HEK293T (cell line): ENCODE measurements at regions not wholly inside any gene's neighbourhood (a gene's known extent, or its start where the extent isn't known, plus 50 kb on each side); places are given as distances from the start of the nearest gene placed in this dataset.
"Not testable (repeated sequence)": the region's sequence is repeated elsewhere in the genome, so short reads cannot be mapped to it uniquely, and the experiment has no call there.

Experiments used
- CTCF ChIA-PET: fragments of 350-600 bp; formaldehyde crosslinking; extraction: SDS; loops from one replicate; lab custom pipeline; 2021; ENCODE audit warnings: antibody characterized with exemption, inconsistent platforms; lab: Yijun Ruan, JAX
- POLR2A ChIA-PET: fragments of 350-600 bp; formaldehyde crosslinking; extraction: SDS; loops from one replicate; lab custom pipeline; 2020; ENCODE audit warnings: antibody characterized with exemption, inconsistent platforms; lab: Yijun Ruan, JAX
- DNase-seq: peaks from one replicate; pipeline ENCODE4 v3.0.0; 2012; ENCODE audit warnings: mixed read lengths; ENCODE audit errors: extremely low spot score
- ARNT ChIP-seq: fragments of 450-650 bp; IDR thresholded peaks from 2 replicates; pipeline ENCODE4 v1.6.1; 2017; ENCODE audit warnings: mild to moderate bottlenecking
- BHLHE40 ChIP-seq: fragments of 450-650 bp; IDR thresholded peaks from 2 replicates; pipeline ENCODE4 v1.6.1; 2016; ENCODE audit warnings: mild to moderate bottlenecking, moderate library complexity, borderline replicate concordance
- CTBP1 ChIP-seq: fragments of 450-650 bp; IDR thresholded peaks from 2 replicates; pipeline ENCODE4 v1.6.1; 2016; ENCODE audit warnings: borderline replicate concordance
- ELF4 ChIP-seq: fragments of 450-650 bp; IDR thresholded peaks from 2 replicates; pipeline ENCODE4 v1.6.1; 2017; ENCODE audit warnings: antibody characterized with exemption
- FOXA1 ChIP-seq: fragments of 450-650 bp; IDR thresholded peaks from 2 replicates; pipeline ENCODE4 v1.6.1; 2016; ENCODE audit warnings: mild to moderate bottlenecking
- FOXK2 ChIP-seq: fragments of 450-650 bp; IDR thresholded peaks from 2 replicates; pipeline ENCODE4 v1.6.1; 2016; ENCODE audit warnings: mild to moderate bottlenecking
- FOXM1 ChIP-seq: fragments of 450-650 bp; IDR thresholded peaks from 2 replicates; pipeline ENCODE4 v1.6.1; 2017; ENCODE audit warnings: mild to moderate bottlenecking, borderline replicate concordance
- HDGF ChIP-seq: fragments of 450-650 bp; IDR thresholded peaks from 2 replicates; pipeline ENCODE4 v1.6.1; 2017; ENCODE audit warnings: antibody characterized with exemption, borderline replicate concordance
- L3MBTL2 ChIP-seq: fragments of 450-650 bp; conservative IDR thresholded peaks from 2 replicates; pipeline ENCODE4 v1.6.1; 2016; ENCODE audit warnings: mild to moderate bottlenecking
- LEF1 ChIP-seq: fragments of 450-650 bp; IDR thresholded peaks from 2 replicates; pipeline ENCODE4 v1.6.1; 2017; ENCODE audit warnings: mild to moderate bottlenecking, borderline replicate concordance
- NFRKB ChIP-seq: fragments of 450-650 bp; IDR thresholded peaks from 2 replicates; pipeline ENCODE4 v1.6.1; 2016; ENCODE audit warnings: mild to moderate bottlenecking, moderate library complexity
- SP1 ChIP-seq: fragments of 450-650 bp; IDR thresholded peaks from 2 replicates; pipeline ENCODE4 v1.6.1; 2017
- SUZ12 ChIP-seq: fragments of 450-650 bp; IDR thresholded peaks from 2 replicates; pipeline ENCODE4 v1.6.1; 2016; ENCODE audit warnings: mild to moderate bottlenecking
- TARDBP ChIP-seq: fragments of 450-650 bp; IDR thresholded peaks from 2 replicates; pipeline ENCODE4 v1.6.1; 2016
- ZNF384 ChIP-seq: fragments of 450-650 bp; IDR thresholded peaks from 2 replicates; pipeline ENCODE4 v1.6.1; 2016
- TF ChIP-seq, protein P1 (sequence below): fragments of 450-650 bp; IDR thresholded peaks from 2 replicates; pipeline ENCODE4 v1.6.1; 2016

DNA sequence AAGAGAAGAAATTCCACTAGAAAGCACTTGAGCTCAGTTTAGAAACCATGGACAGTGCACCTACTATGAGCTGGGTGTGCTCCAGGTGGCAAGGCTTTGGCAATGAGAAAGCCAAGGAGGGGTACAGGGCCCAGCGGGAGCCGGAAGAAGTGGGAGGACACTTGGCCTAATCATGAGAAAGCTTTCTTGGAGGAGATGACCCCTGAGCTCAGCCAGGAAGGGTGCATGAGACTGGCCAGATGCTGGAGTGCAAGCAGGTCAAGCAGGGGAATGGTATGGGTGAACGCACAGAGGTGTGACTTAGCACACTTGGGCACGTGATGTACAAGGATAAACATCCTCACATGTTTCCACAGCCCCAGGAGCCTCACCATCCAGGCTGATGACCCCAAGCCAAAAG is 97.2 kb upstream of the GLI2 start:
- DNase-seq = no peak
- POLR2A ChIA-PET = no interaction called here
- TF ChIP-seq CTBP1 (no peak), FOXK2 (no peak), SUZ12 (no peak), ARNT (no peak), LEF1 (no peak), HDGF (no peak), ZNF384 (no peak), L3MBTL2 (no peak), SP1 (no peak), FOXM1 (no peak)
- CTCF ChIA-PET = no interaction called here

DNA sequence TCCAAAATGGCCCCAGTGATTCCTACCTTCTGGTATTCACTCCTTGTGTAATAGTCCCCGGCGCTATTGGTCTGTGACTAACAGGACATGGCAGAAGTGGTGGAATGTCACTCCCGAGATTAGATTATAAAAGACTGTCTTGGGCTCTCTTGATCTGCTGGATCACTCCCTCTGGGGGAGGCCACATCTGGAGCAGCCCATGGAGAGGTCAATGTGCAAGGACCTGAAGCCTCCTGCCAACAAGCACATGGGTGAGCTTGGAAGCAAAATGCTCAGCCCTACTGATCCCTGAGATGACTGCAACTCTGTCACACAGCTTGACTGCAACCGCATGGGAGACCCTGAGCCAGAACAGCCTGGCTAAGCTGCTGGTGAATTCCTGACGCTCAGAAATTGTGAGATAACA is 94.3 kb upstream of the GLI2 start:
- ChIA-PET CTCF (interaction anchor here (0.7 to 1.2 kb wide), 2 partner anchors 45 to 94 kb away, joined by 3 read pairs; no protein-coding TSS in a partner anchor), POLR2A (no interaction called here)
- TF ChIP-seq FOXA1 (no peak), NFRKB (no peak), FOXK2 (no peak), TARDBP (no peak), ZNF384 (no peak)
- DNase-seq = no peak

DNA sequence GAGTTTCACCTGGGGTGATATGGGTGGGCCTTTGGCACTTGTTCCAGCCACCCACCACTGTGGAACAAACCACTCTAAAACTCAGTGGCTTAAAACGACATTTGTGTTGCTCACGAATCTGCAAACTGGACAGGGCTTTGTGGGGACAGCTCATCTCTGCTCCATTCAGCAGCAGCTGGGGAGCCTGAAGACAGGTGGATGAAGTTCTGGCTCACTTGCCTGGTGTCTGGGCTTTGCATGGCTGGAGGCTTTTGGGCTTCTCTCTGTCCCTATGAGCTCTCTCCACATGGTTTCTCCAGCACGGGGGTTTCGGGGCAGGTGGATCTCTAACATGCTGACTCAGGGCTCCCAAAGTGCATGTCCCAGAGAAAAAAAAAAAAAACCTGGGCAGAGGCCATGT is 93.0 kb upstream of the GLI2 start:
- no peak for DNase-seq
- TF ChIP-seq CTBP1 (no peak), TARDBP (no peak), FOXM1 (no peak), LEF1 (no peak), L3MBTL2 (no peak), ELF4 (no peak), ZNF384 (no peak), NFRKB (no peak)
- TF ChIP-seq, protein P1, sequence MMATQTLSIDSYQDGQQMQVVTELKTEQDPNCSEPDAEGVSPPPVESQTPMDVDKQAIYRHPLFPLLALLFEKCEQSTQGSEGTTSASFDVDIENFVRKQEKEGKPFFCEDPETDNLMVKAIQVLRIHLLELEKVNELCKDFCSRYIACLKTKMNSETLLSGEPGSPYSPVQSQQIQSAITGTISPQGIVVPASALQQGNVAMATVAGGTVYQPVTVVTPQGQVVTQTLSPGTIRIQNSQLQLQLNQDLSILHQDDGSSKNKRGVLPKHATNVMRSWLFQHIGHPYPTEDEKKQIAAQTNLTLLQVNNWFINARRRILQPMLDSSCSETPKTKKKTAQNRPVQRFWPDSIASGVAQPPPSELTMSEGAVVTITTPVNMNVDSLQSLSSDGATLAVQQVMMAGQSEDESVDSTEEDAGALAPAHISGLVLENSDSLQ = no peak
- CTCF ChIA-PET = no interaction called here
- POLR2A ChIA-PET = no interaction called here

DNA sequence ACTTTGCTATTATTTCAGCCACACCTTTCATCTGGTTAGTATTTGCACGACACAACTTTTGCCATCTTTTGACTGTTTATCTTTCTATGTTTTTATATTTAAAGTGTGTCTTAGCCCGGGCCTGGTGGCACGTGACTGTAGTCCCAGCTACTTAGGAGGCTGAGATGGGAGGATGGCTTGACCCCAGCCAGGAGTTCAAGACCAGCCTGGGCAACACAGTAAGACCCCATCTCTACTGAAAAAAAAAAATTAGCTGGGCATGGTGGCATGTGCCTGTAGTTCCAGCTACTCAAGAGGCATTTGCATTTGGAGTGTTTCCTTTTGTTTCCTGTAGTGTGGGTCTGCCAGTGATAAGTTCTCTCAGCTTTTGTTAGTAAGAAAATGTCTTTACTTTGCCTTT is 88.7 kb upstream of the GLI2 start:
- POLR2A ChIA-PET = no interaction called here
- CTCF ChIA-PET = no interaction called here
- TF ChIP-seq CTBP1 (no peak), SP1 (no peak), BHLHE40 (no peak), LEF1 (no peak)
- no peak for DNase-seq

DNA sequence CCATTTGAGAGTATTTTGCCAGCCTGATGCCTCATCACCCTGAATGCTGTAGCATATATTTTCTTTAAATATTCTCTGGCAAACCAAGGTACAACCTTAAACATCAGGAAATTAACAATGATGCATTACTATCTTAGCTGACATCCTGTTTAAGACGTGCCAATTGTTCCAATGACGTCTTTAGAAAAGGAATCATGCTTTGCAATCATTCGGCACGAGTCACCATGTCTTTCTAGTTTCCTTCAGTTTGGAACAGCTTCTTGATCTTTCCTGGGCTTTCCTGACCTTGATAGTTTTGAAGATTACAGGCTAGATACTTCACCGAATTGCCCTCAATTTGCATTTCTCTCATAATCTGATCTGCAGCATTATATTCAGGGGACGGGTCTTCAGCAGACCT is 88.2 kb upstream of the GLI2 start:
- TF ChIP-seq SUZ12 = no peak
- no peak for TF ChIP-seq CTBP1
- no peak for TF ChIP-seq ELF4
- TF ChIP-seq LEF1 = no peak
- TF ChIP-seq FOXK2 = no peak
- TF ChIP-seq ZNF384 = no peak
- TF ChIP-seq BHLHE40 = no peak
- TF ChIP-seq FOXA1 = no peak
- no peak for TF ChIP-seq TARDBP
- TF ChIP-seq, protein P1 = no peak
- TF ChIP-seq L3MBTL2 = no peak
- no peak for TF ChIP-seq ARNT
- TF ChIP-seq SP1 = no peak
- no peak for TF ChIP-seq FOXM1
- DNase-seq = no peak
- CTCF ChIA-PET = no interaction called here
- POLR2A ChIA-PET = no interaction called here

DNA sequence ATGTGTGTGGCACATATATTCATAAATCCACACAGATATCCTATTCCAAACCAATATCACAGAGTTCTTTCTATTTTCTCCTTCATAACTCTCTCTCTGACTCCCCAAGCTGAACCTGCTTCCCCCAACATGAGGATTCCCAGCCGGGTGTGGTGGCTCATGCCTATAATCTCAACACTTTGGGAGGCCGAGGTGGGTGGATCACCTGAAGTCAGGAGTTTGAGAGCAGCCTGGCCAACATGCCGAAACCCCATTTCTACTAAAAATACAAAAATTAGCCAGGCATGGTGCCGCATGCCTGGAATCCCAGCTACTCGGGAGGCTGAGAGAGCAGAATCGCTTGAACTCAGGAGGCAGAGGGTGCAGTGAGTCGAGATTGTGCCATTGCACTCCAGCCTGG is 86.3 kb upstream of the GLI2 start:
- CTCF ChIA-PET, POLR2A ChIA-PET, DNase-seq: not testable (repeated sequence)

DNA sequence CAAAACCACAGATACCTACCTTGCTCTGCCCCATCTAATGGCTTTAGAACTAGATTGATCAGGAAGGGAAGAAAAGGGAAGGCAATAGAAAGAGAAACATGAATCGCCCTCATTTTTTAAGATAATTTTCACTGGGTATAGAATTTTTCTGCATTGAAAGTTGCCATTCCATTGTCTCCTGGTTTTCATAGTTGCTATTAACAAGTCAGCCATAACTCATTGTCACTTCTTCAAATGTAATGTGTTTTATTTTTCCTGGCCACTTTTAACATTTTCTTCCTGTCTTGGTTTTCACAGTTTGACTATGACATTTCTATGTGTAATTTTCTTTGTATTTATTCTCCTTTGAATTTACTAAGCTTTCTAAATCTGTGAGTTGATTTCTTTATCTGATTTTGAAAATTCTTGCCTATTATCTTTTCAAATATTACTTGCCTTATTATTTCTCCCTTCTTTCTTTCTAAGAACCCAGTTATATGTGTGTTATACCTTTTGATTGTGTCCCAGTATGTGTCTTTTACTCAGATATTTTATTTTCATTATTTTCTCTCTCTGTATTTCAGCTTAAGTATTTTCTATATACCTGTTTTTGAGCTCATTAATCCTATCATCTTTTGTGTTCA is 85.5 kb upstream of the GLI2 start:
- TF ChIP-seq LEF1 (no peak), ELF4 (no peak), FOXA1 (no peak), HDGF (no peak), NFRKB (no peak), BHLHE40 (no peak), FOXM1 (no peak)
- ChIA-PET POLR2A (no interaction called here), CTCF (no interaction called here)
- DNase-seq = no peak

DNA sequence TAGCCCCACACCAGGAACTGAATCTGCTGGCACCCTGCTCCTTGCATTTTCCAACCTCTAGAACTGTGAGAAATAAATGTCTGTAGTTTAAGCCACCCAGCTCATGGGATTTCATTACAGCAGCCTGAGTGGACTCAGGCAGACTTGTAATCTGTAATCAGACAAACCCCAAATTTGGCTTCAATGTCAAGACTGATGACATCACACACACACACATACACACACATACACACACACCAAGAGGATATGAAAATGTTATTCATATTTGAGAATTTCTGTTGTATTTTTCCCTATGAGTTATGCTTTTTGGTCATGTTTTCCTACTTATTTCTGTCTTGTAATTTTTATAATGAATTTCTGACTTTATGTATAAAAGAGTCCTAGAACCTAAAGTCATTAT is 83.8 kb upstream of the GLI2 start:
- POLR2A ChIA-PET = no interaction called here
- CTCF ChIA-PET = no interaction called here
- no peak for DNase-seq
- TF ChIP-seq ZNF384 (no peak), L3MBTL2 (no peak), FOXK2 (no peak), ARNT (no peak), FOXA1 (no peak), SP1 (no peak)
- TF ChIP-seq, protein P1 = no peak
